ENCODE measurements at regions not wholly inside any gene's neighbourhood (a gene's known extent, or its start where the extent isn't known, plus 50 kb on each side); places are given as distances from the start of the nearest gene placed in this dataset.

DNA sequence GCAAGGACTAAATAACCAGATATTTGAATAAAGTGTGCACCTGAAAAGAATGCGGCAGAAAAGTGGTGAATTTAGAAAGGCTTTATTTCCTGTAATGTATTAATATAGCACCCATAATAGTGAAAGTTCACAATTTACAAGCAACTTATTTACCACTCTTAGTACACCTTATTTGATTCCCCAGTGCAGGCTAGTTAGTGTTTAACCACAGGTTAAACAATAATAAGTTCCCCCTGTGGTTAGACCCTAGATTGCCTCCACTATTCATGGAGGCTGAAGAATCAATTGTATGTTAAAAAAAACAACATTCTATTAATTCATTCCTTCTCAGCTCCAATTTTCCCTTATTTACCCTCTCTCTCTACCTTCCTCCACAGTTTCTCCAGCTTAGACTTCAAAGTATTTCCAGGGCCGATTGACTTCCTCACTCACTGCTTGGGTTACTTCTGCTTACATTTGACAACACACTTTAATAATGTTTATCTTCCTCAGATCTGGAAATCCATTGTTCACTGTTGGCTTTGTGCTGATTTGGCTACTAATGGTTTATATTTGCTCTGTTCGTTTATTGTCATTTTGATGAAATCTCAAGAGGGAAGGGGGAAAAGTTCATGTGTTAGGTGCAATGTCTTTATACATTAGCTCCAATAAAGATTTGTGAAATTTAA, 796.3 kb downstream of the BRINP3 start:
- Histone ChIP-seq H3K9me3 (no peaks in the 10 kb centered on the region), H3K27me3 (no peaks in the 10 kb centered on the region), H3K4me3 (no peak overlapping the region), H3K36me3 (replicated peaks in 1 of 2; ENCODE audit: insufficient read depth in 1 of 2, low read depth in 2 of 2) (no peaks in the 10 kb centered on the region), H3K27ac (no peak overlapping the region), H3K4me1 (no peaks in the 10 kb centered on the region)
- no peak for DNase-seq
- 21 to 23% methylated on average over 3 of the region's 3 CpGs for WGBS, 2 donors
- no peak for TF ChIP-seq POLR2A (IDR thresholded peaks at IDR 0.05)
- TF ChIP-seq, protein P1, sequence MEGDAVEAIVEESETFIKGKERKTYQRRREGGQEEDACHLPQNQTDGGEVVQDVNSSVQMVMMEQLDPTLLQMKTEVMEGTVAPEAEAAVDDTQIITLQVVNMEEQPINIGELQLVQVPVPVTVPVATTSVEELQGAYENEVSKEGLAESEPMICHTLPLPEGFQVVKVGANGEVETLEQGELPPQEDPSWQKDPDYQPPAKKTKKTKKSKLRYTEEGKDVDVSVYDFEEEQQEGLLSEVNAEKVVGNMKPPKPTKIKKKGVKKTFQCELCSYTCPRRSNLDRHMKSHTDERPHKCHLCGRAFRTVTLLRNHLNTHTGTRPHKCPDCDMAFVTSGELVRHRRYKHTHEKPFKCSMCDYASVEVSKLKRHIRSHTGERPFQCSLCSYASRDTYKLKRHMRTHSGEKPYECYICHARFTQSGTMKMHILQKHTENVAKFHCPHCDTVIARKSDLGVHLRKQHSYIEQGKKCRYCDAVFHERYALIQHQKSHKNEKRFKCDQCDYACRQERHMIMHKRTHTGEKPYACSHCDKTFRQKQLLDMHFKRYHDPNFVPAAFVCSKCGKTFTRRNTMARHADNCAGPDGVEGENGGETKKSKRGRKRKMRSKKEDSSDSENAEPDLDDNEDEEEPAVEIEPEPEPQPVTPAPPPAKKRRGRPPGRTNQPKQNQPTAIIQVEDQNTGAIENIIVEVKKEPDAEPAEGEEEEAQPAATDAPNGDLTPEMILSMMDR (IDR thresholded peaks at IDR 0.05): no peak
- no peak for ATAC-seq
- intact Hi-C loops (cut with DNase I): no loop called here

DNA sequence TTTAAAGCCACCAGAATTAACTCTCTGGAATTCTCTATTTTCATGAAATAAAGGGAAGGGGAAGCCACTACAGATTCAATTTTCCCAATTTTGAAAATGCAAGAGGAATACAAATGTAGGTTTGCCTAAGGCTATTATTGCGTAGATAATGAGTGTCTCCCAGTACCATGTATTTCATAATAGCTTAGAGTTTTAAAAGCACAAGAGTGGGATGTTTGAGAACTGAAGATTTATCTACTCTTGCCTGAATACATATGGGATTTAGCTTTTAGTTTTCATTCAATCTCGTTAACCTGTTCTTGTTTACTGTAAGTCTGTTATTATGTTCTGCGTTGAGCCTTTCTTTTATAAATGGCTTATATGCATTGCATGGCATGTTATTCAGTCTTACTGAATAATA, 795.1 kb downstream of the BRINP3 start:
- WGBS, 2 donors: 74 to 80% methylated on average over 3 of the region's 3 CpGs
- intact Hi-C loops (cut with DNase I): no loop called here
- no peak for ATAC-seq
- DNase-seq: no peak
- no peaks in the 10 kb centered on the region for H3K4me1 ChIP-seq
- H3K36me3 ChIP-seq (replicated peaks in 1 of 2; ENCODE audit: insufficient read depth in 1 of 2, low read depth in 2 of 2): no peaks in the 10 kb centered on the region
- no peak overlapping the region for H3K27ac ChIP-seq
- no peaks in the 10 kb centered on the region for H3K27me3 ChIP-seq
- no peaks in the 10 kb centered on the region for H3K9me3 ChIP-seq
- H3K4me3 ChIP-seq: no peak overlapping the region
- TF ChIP-seq POLR2A (IDR thresholded peaks at IDR 0.05): no peak
- TF ChIP-seq, protein P1 (IDR thresholded peaks at IDR 0.05): no peak

DNA sequence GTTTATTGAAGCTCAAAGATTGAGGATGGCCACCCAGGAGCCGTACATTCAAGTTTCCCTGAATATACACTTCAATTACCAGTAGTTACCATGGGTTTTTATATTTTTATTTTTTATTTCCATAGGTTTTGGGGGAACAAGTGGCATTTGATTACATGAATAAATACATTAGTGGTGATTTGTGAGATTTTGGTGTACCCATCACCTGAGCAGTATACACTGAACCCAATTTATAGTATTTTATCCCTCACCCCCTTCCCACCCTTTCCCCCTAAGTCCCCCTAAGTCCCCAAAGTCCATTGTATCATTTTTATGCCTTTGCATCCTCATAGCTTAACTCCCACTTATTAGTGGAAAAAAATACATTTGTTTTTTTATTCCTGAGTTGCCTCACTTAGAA, 791.4 kb downstream of the BRINP3 start:
- Histone ChIP-seq H3K27ac (no peak overlapping the region), H3K4me1 (no peaks in the 10 kb centered on the region), H3K4me3 (no peak overlapping the region), H3K27me3 (no peaks in the 10 kb centered on the region), H3K36me3 (replicated peaks in 1 of 2; ENCODE audit: insufficient read depth in 1 of 2, low read depth in 2 of 2) (no peaks in the 10 kb centered on the region), H3K9me3 (no peaks in the 10 kb centered on the region)
- 81 to 82% methylated on average over 1 of the region's 1 CpG for WGBS, 2 donors
- DNase-seq (no peak), ATAC-seq (no peak)
- intact Hi-C loops (cut with DNase I): no loop called here
- TF ChIP-seq, protein P1 (IDR thresholded peaks at IDR 0.05): no peak
- no peak for TF ChIP-seq POLR2A (IDR thresholded peaks at IDR 0.05)

DNA sequence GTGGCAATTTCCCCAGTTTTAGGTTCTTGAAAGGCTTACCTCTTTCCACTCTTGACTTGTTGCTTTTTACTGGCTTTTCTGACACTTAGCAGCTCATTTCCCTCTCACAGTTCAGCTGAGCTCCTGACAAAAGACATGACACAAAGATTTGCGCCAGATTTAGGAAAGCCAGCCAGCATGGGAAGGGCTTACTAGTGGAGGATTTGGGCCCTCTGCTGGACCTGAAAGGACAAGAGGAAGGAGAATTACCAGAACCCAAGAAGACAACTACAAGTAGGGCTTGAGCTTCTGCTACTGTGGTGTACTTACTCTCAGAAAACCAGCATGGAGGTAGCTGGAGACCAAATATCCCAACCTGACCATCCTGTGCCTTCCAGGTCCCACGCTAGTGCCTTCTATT, 784.5 kb downstream of the BRINP3 start:
- intact Hi-C loops (cut with DNase I): no loop called here
- Histone ChIP-seq H3K36me3 (replicated peaks in 1 of 2; ENCODE audit: insufficient read depth in 1 of 2, low read depth in 2 of 2) (no peaks in the 10 kb centered on the region), H3K4me1 (no peaks in the 10 kb centered on the region), H3K9me3 (no peaks in the 10 kb centered on the region), H3K27ac (no peak overlapping the region), H3K27me3 (no peaks in the 10 kb centered on the region), H3K4me3 (no peak overlapping the region)
- WGBS, 2 donors: 83 to 86% methylated on average over 2 of the region's 2 CpGs
- ATAC-seq: no peak
- TF ChIP-seq, protein P1 (IDR thresholded peaks at IDR 0.05): no peak
- TF ChIP-seq POLR2A (IDR thresholded peaks at IDR 0.05): no peak
- no peak for DNase-seq

DNA sequence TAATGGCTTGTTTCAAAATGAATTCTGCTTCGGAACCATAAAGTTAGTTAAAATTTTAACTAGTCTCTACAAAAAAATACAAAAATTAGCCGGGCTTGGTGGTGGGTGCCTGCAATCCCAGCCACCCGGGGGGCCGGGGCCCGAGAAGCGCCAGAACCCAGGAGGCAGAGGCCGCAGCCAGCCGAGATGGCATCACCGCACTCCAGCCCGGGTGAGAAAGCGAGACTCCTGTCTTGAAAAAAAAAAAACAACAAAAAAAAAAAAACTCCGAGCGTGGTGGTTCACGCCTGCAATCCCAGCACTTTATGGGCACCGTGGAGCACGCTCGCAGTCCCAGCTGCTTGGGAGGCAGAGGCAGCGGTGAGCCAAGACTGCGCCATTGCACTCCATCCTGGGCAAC, 781.4 kb downstream of the BRINP3 start:
- DNase-seq (no peak), ATAC-seq (no peak)
- whole genome bisulfite sequencing, 2 donors: 87 to 94% methylated on average over 19 of the region's 19 CpGs
- Histone ChIP-seq H3K27ac (no peak overlapping the region), H3K9me3 (no peaks in the 10 kb centered on the region), H3K27me3 (no peaks in the 10 kb centered on the region), H3K4me1 (no peaks in the 10 kb centered on the region), H3K36me3 (replicated peaks in 1 of 2; ENCODE audit: insufficient read depth in 1 of 2, low read depth in 2 of 2) (no peaks in the 10 kb centered on the region), H3K4me3 (no peak overlapping the region)
- TF ChIP-seq POLR2A (IDR thresholded peaks at IDR 0.05): no peak
- intact Hi-C loops (cut with DNase I): no loop called here

All from body of pancreas (tissue), 4 donors.